GM18511 (cell line): ENCODE measurements at regions not wholly inside any gene's neighbourhood (a gene's known extent, or its start where the extent isn't known, plus 50 kb on each side); places are given as distances from the start of the nearest gene placed in this dataset.

Experiments used
- ATAC-seq: cut with Tn5 transposase; IDR thresholded peaks from one replicate; pipeline ENCODE4 v1.9.1; 2021; ENCODE audit warnings: mild to moderate bottlenecking, moderate library complexity; ENCODE audit not compliant: unreplicated experiment

DNA sequence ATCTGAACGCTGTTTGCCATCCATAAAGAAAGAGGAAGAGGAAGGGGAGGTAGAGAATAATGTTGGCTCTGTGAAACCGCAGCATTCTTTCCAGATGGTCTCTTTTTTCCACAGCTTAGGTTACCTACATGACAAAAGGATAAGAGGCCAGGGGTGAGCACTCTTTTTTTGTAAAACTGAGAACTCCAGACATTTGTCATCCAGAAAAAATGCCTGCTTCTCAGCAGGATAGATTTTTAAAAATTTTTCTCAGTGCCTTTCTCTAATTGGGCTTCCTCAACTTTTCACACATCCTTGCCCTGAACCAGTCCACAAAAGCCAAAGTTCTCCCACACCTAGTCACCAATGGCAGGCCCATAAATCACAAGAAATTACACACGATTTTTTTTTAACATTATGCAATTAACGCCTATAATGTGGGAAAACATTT is 158.1 kb upstream of the TENM3 start:
- no peak for ATAC-seq

- no peak for ATAC-seq
Measured at GRCh38 chr4:182089326-182089725, 153.9 kb upstream of the TENM3 start.

DNA sequence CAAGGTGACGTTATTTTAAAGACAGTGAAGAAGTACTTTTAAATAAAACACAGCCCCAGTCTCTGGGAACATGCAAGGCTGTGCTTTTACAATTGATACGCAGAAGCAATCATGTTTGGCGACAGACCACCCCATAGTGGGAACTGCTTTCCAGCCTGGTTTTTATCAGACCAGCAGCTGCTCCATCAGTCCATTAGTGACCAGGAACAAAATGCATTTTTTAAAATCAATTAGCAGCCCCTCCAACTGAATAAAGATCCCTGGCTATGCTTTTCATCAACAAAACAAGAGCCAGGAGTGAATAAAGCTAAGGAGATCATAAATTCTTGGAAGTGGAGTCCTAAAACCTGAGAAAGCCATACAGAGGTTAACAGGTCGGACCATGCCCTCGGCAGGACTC is 153.0 kb upstream of the TENM3 start:
- ATAC-seq: no peak

- no peak for ATAC-seq
Measured at GRCh38 chr4:182091128-182091527, 152.1 kb upstream of the TENM3 start.

- peak; percentile 57 for ATAC-seq
Measured at GRCh38 chr4:182093431-182093831, 149.8 kb upstream of the TENM3 start.

DNA sequence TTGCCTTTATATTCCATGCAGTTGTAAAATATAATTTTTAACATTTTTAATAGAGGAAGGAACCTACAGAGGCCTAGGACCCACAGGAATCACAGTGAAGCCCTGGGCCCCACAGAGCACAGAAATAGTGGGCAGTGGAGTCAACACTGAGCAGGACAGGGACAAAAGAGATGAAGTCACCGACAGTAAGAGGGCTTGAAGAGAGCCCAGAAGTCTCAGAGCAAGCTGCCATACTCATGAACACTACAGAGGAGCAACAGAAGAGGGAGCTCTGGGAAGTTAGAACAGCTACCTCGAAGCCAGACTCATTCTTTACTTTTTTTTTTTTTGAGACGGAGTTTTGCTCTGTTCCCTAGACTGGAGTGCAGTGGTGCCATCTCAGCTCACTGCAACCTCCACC is 149.3 kb upstream of the TENM3 start:
- no peak for ATAC-seq

- no peak for ATAC-seq
Measured at GRCh38 chr4:182101618-182102017, 141.6 kb upstream of the TENM3 start.

GRCh38 chr4:182102576-182102975 is 140.6 kb upstream of the TENM3 start:
- ATAC-seq: no peak

DNA sequence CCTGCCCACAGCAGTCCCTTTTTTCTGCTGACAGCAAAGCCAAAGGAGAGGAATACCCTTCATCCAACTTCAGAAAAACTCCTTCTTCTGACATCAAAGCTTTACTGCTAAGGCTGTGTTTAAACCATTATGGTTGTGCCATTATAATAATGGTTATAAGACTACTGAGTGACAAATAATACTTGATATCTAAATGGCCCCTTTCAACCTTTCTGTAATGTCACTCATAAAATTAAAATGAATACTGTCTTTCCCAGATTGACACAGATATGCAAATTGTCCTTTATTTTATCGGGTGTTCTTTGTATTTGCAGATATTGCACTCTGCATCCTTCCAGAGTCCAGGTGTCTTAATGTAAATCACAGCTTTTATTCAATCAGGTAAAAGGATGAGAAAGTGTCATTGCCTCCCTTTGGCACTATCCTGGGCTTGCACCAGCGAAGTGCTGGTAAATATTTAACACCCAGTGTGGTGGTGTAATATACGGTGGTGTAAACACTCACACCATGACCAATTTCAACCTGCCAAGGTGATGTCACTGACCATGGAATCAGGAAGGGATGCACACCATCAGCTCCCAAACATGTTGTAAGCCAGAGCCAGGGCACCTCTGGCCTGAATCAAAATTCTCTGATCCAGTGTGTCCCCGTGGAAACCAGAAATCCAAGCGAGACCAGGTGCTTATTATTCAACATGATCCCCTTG is 139.4 kb upstream of the TENM3 start:
- no peak for ATAC-seq

DNA sequence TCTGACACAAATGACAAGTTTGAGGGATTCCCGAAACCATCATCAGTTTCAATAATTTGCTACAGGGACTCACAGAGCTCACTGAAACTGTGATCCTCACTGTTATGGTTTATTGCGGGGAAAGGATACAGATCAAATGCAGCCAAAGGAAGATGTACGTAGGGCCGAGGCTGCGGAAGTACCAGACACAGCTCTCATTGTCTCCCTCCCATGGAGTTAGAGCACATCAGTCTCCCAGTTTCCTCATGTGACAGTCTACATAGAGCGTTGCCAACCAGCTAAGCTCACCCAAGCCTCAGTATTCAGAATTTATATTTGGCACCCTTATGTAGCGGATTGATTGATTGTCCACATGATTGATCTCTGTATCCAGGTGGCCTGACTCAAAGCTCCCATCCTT is 137.8 kb upstream of the TENM3 start:
- no peak for ATAC-seq

DNA sequence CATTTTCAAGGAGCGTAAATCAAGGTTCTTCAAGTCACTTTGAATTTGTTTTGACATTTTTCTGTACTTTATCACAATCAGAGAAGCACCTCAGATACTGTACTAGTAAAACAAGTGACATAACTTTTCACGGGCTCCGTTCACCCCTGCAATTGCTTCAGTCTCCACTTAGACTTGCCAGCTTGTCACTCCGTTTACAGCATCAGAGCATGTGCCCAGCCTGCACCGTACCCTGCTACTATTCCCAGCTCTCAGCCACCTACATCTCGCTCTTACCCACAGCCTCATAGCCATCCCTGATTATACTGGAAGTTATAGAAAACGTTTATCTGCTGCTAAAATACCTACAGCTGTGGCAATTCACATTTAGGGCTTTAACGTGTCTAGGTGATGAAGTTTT is 135.3 kb upstream of the TENM3 start:
- no peak for ATAC-seq

DNA sequence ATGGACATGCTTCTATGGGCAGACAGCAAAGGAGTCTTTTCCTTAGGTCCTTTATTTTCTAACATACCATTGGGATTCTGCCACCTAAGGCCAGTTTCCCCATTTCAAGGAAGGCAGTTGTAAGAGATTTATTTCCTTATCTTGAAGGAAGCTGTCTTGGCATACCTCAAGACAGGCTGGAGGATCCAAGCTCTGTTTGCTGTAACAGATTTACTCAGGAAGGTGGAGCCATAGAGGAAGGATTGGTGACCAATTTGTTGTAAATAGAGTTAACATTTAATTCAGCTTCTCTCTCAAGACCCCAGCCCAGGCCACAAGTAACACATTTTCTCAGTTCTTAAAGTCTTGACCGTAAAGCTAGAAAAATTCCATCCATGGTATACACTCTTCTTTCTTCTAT is 131.6 kb upstream of the TENM3 start:
- ATAC-seq: no peak

DNA sequence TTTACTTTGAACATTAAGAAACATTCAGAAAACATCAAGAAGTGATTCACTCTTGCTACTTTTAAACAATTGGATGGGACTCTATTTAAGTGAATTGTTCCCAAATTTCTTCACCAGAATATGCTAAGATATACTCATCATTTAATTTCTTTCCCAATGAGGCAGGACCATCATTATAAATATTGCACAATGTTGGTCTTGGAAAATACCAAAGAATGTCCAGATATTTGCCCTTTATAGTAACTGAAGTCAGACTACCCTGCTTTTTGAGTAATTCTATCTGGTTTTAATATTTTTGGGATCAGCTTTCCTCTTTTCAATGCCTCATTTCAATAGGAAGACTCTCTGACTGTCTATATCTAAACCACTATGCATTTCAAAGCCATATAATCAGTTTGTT is 129.4 kb upstream of the TENM3 start:
- ATAC-seq: no peak

GRCh38 chr4:182124359-182124758 is 118.8 kb upstream of the TENM3 start:
- ATAC-seq: no peak

- ATAC-seq: no peak
Measured at GRCh38 chr4:182126096-182126495, 117.1 kb upstream of the TENM3 start.

DNA sequence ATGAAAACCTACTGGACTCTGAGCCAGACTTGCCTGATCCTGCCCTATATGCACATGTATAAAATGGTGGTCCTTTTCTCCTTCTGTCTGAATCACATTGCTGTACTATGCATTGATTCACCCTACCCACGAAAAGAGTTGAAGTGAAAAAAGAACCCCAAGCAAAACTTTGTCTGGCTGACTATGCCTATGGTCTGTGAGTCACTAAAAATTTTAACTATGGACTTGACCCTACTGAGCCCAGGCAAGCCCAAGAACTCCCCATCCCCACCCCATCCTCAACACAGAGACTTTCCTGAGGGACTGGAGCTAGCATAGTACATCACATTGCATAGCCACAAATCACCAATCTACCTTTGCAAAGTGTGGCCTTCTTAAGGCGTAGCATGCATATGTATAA is 116.6 kb upstream of the TENM3 start:
- ATAC-seq: no peak

- no peak for ATAC-seq
Measured at GRCh38 chr4:182133033-182133432, 110.2 kb upstream of the TENM3 start.

- ATAC-seq: no peak
Measured at GRCh38 chr4:182134261-182134660, 108.9 kb upstream of the TENM3 start.

DNA sequence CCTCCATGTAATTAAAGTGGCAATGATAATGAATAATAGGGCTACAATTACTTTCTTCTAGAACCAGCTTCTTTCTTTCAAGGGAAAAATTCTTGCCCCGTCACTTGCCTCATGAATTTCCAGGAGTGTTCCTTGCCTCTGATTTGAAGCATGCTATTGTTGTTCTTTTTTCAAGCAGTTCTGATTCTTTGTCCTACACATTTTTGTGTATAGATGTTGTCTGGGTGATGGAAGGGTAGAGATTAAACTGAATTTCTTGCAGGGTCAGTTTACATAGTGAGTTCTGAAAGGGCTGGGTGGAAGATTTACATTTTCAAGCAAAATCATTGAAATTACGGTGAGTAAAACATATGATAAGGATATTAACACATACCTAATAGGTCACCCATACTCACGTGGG is 107.0 kb upstream of the TENM3 start:
- ATAC-seq: no peak

DNA sequence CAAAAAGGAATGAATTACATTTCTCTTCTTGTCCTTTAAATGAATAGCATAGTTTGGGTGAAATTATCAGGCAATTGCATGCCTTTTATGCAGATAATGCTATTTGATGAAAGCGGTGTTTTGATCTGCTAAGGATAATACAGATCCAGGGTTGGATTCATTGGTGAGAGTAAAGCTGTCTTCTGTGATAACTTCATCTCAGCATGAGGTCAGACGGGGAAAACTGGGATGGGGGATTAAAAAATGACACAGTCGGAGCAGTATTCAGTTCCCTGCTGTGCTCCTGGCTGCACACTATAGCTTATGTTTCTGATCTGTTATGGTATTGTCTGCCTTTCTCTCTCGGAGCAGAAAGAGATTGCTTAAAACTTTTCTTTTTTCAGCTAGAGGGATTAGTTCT is 105.9 kb upstream of the TENM3 start:
- ATAC-seq: no peak

DNA sequence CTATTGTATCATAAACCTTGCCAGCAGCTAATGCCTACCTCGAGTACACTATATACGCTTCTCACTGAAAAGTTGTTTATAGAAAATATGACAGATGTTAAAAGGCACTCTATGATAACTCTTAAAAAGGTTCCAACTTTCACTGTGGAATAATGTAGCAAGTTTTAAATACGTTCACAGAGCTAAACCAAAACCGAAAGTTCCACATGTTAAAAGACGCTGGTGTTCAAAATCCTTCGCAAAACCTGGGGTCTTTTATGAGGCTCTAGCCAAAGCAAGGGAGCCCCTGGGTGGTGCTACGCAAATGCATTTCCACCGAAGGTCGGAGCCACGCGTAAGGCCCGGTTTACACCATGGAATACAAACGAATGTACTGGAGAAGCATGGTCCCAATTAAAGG is 103.7 kb upstream of the TENM3 start:
- ATAC-seq: no peak

- ATAC-seq: no peak
Measured at GRCh38 chr4:182140547-182140946, 102.7 kb upstream of the TENM3 start.

DNA sequence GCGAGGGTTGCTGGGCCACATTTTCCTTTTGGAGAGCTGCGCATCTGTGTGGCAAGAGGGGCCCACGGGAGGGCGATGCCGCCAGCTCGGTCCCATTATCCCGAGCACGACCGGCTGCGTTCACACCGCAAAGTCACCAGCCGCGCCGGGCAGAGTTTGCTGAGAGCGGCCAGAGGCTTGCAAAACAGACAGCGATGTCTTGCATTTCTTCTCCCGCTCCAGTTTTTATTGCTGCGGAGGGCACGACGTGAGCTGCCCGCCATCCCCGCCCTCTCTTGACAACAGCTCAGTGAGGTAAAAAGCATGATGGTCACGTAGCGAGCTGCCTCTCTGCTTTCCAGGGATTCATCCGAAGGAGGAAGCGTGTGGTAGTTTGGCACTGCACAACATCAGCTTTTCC is 102.1 kb upstream of the TENM3 start:
- ATAC-seq: no peak
